ENCODE measurements at regions not wholly inside any gene's neighbourhood (a gene's known extent, or its start where the extent isn't known, plus 50 kb on each side); places are given as distances from the start of the nearest gene placed in this dataset.
A peak's percentile ranks its signal among the peaks of the same experiment; 100 is the strongest.

- H3K4me3 Mint-ChIP-seq (ENCODE audit: unreplicated experiment), result no peak overlapping the region
- no peak for FAIRE-seq
These were observed 202.3 kb upstream of the PROK2 start for GRCh38 chr3:71987089-71987735.

GRCh38 chr3:71986606-71987005 lies 201.7 kb upstream of the PROK2 start:
- Histone ChIP-seq H3K4me3 (ENCODE audit: insufficient read depth, low read depth, low read length) (no peak overlapping the region), H3K27ac (ENCODE audit: low read depth, low read length) (no peak overlapping the region), H2AFZ (ENCODE audit: low read depth, low read length) (no peak overlapping the region), H3K4me2 (ENCODE audit: low read length) (no peak overlapping the region), H3K9ac (ENCODE audit: low read length) (no peak overlapping the region), H3K79me2 (ENCODE audit: insufficient read depth, low read length) (no peaks in the 10 kb centered on the region), H4K20me1 (ENCODE audit: insufficient read depth, low read length) (no peaks in the 10 kb centered on the region), H3K4me1 (ENCODE audit: insufficient read depth, low read length) (peaks cover 7% of the 10 kb centered on the region), H3K9me3 (ENCODE audit: insufficient read depth, low read depth, low read length) (no peaks in the 10 kb centered on the region), H3K36me3 (ENCODE audit: insufficient read depth, low read length) (no peaks in the 10 kb centered on the region), H3K27me3 (ENCODE audit: insufficient read depth, low read length) (no peaks in the 10 kb centered on the region)
- Mint-ChIP-seq H3K27me3 (ENCODE audit: low read depth, unreplicated experiment) (no peaks in the 10 kb centered on the region), H3K4me3 (ENCODE audit: unreplicated experiment) (no peak overlapping the region), H3K4me1 (ENCODE audit: low read depth, unreplicated experiment) (peaks cover 16% of the 10 kb centered on the region), H3K9me3 (ENCODE audit: unreplicated experiment) (peaks cover 2% of the 10 kb centered on the region), H3K27ac (ENCODE audit: unreplicated experiment) (no peak overlapping the region), H3K36me3 (ENCODE audit: low read depth, unreplicated experiment) (no peaks in the 10 kb centered on the region)
- FAIRE-seq, result no peak
- no peak for DNase-seq (ENCODE audit: low read depth)
- TF ChIP-seq EZH2 (IDR thresholded peaks at IDR 0.05; ENCODE audit: insufficient read depth, low read length) (no peak), CTCF (IDR thresholded peaks at IDR 0.05; ENCODE audit: insufficient read depth, low read depth, low read length) (no peak)

More at GRCh38 chr3:71987089-71987735, 202.3 kb upstream of the PROK2 start:
- no peaks in the 10 kb centered on the region for H3K79me2 ChIP-seq (ENCODE audit: insufficient read depth, low read length)
- H3K9me3 ChIP-seq (ENCODE audit: insufficient read depth, low read depth, low read length), result no peaks in the 10 kb centered on the region
- peaks cover 7% of the 10 kb centered on the region for H3K4me1 ChIP-seq (ENCODE audit: insufficient read depth, low read length)
- no peaks in the 10 kb centered on the region for H3K27me3 Mint-ChIP-seq (ENCODE audit: low read depth, unreplicated experiment)
- no peak overlapping the region for H3K27ac Mint-ChIP-seq (ENCODE audit: unreplicated experiment)
- peaks cover 14% of the 10 kb centered on the region for H3K4me1 Mint-ChIP-seq (ENCODE audit: low read depth, unreplicated experiment)
- no peak overlapping the region for H3K4me2 ChIP-seq (ENCODE audit: low read length)
- H3K27ac ChIP-seq (ENCODE audit: low read depth, low read length), result no peak overlapping the region
- TF ChIP-seq EZH2 (IDR thresholded peaks at IDR 0.05; ENCODE audit: insufficient read depth, low read length), result no peak
- peak; percentile 32 for TF ChIP-seq CTCF (IDR thresholded peaks at IDR 0.05; ENCODE audit: insufficient read depth, low read depth, low read length)
- H4K20me1 ChIP-seq (ENCODE audit: insufficient read depth, low read length), result no peaks in the 10 kb centered on the region
- H3K9ac ChIP-seq (ENCODE audit: low read length), result no peak overlapping the region
- no peaks in the 10 kb centered on the region for H3K36me3 ChIP-seq (ENCODE audit: insufficient read depth, low read length)
- no peaks in the 10 kb centered on the region for H3K36me3 Mint-ChIP-seq (ENCODE audit: low read depth, unreplicated experiment)
- H3K9me3 Mint-ChIP-seq (ENCODE audit: unreplicated experiment), result peaks cover 2% of the 10 kb centered on the region
- no peak for DNase-seq (ENCODE audit: low read depth)
- H2AFZ ChIP-seq (ENCODE audit: low read depth, low read length), result no peak overlapping the region
- H3K4me3 ChIP-seq (ENCODE audit: insufficient read depth, low read depth, low read length), result no peak overlapping the region
- no peaks in the 10 kb centered on the region for H3K27me3 ChIP-seq (ENCODE audit: insufficient read depth, low read length)

GRCh38 chr3:71984843-71985613 lies 200.1 kb upstream of the PROK2 start:
- Mint-ChIP-seq H3K27me3 (ENCODE audit: low read depth, unreplicated experiment) (no peaks in the 10 kb centered on the region), H3K36me3 (ENCODE audit: low read depth, unreplicated experiment) (no peaks in the 10 kb centered on the region), H3K27ac (ENCODE audit: unreplicated experiment) (no peak overlapping the region), H3K4me1 (ENCODE audit: low read depth, unreplicated experiment) (peaks cover 16% of the 10 kb centered on the region), H3K9me3 (ENCODE audit: unreplicated experiment) (peaks cover 2% of the 10 kb centered on the region), H3K4me3 (ENCODE audit: unreplicated experiment) (no peak overlapping the region)
- Histone ChIP-seq H3K9me3 (ENCODE audit: insufficient read depth, low read depth, low read length) (no peaks in the 10 kb centered on the region), H4K20me1 (ENCODE audit: insufficient read depth, low read length) (no peaks in the 10 kb centered on the region), H2AFZ (ENCODE audit: low read depth, low read length) (no peak overlapping the region), H3K36me3 (ENCODE audit: insufficient read depth, low read length) (no peaks in the 10 kb centered on the region), H3K79me2 (ENCODE audit: insufficient read depth, low read length) (no peaks in the 10 kb centered on the region), H3K4me3 (ENCODE audit: insufficient read depth, low read depth, low read length) (no peak overlapping the region), H3K27me3 (ENCODE audit: insufficient read depth, low read length) (no peaks in the 10 kb centered on the region), H3K27ac (ENCODE audit: low read depth, low read length) (no peak overlapping the region), H3K9ac (ENCODE audit: low read length) (no peak overlapping the region), H3K4me2 (ENCODE audit: low read length) (no peak overlapping the region), H3K4me1 (ENCODE audit: insufficient read depth, low read length) (peaks cover 7% of the 10 kb centered on the region)
- TF ChIP-seq EZH2 (IDR thresholded peaks at IDR 0.05; ENCODE audit: insufficient read depth, low read length) (no peak), CTCF (IDR thresholded peaks at IDR 0.05; ENCODE audit: insufficient read depth, low read depth, low read length) (no peak)
- DNase-seq (ENCODE audit: low read depth) (no peak), FAIRE-seq (no peak)

Data from astrocyte (in vitro differentiated cells and primary cell).